ENCODE measurements at regions not wholly inside any gene's neighbourhood (a gene's known extent, or its start where the extent isn't known, plus 50 kb on each side); places are given as distances from the start of the nearest gene placed in this dataset.

DNA sequence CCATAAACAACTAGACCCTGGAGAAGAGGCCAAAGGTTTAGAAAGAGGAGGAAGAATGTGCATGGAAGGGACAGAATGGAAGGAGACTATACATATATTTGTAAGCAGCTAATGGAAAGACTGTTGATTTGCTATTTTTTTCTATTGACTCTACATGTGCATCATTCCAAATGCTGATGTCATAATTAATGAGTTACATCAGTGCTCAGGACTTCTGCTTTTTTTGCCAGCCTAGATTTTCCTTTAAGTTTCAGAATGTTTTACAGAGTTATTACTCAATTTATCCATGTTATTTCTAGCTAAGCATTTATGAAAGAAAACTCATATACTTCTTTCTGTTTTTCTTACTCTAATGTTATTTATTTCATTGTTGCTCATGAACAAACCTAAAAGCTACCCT lies 62.6 kb upstream of the VGLL3 start:
- no peak for DNase-seq (ENCODE audit: low read depth)
- H3K4me3 ChIP-seq (ENCODE audit: low read depth, low read length), result no peak overlapping the region
- TF ChIP-seq, protein P1, sequence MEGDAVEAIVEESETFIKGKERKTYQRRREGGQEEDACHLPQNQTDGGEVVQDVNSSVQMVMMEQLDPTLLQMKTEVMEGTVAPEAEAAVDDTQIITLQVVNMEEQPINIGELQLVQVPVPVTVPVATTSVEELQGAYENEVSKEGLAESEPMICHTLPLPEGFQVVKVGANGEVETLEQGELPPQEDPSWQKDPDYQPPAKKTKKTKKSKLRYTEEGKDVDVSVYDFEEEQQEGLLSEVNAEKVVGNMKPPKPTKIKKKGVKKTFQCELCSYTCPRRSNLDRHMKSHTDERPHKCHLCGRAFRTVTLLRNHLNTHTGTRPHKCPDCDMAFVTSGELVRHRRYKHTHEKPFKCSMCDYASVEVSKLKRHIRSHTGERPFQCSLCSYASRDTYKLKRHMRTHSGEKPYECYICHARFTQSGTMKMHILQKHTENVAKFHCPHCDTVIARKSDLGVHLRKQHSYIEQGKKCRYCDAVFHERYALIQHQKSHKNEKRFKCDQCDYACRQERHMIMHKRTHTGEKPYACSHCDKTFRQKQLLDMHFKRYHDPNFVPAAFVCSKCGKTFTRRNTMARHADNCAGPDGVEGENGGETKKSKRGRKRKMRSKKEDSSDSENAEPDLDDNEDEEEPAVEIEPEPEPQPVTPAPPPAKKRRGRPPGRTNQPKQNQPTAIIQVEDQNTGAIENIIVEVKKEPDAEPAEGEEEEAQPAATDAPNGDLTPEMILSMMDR (IDR thresholded peaks at IDR 0.05; ENCODE audit: low read depth, low read length, missing control alignments), result no peak
- in situ Hi-C loops (cut with HindIII; ENCODE audit: low sequenced_read_pairs), result no loop called here

DNA sequence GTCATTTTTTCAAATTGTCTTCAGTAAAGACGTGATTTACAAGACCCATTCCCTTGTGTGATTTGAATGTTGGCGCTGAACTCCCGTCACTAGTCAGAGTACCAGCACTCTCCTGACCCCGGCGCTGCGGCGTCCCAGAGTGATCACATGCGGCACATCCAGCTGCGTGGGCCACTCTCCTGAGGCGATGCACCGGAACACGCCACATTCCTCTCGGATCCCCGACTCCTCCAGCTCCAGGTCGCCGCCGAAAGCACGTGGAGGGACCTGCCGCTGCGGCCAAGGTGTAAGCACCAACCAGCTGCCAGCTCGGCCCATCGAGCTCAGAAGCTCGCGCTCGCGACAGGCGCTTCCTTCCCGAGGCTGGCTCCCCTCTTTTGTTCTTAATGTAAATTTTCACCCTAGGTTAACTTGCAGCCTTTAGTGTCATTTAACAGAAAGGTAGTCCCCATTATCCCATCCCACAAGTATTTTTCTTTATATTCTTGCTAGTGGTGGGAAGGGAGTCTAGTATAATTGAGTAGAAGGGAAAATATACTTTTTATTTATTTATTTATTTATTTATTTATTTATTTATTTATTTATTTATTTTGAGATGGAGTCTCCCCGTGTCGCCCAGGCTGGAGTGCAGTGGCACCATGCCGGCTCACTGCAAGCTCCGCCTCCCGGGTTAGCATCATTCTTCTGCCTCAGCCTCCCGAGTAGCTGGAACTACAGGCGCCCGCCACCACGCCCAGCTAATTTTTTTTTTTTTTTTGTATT lies 61.7 kb upstream of the VGLL3 start:
- no peak overlapping the region for H3K4me3 ChIP-seq (ENCODE audit: low read depth, low read length)
- in situ Hi-C loops (cut with HindIII; ENCODE audit: low sequenced_read_pairs), result no loop called here
- TF ChIP-seq, protein P1 (IDR thresholded peaks at IDR 0.05; ENCODE audit: low read depth, low read length, missing control alignments), result no peak
- DNase-seq (ENCODE audit: low read depth), result no peak

DNA sequence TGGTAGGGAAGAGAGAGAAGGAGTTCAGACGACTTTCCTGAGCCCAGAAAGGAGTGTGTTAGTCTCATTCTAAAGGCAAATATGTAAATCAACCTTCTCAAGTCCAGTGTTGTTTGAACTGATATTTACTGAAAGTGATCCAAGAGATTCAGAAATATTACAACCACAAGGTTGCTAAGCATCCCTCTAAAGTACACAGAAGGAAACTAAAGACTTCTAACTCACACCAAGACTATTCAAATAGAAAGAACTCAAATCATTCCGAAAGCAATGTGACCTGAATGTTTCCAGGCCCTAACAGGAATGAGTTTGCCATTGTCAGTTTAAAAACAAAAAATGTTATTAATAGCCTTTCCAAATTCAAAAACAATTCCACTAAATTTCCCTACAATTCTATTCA lies 56.9 kb upstream of the VGLL3 start:
- in situ Hi-C loops (cut with HindIII; ENCODE audit: low sequenced_read_pairs), result no loop called here
- no peak overlapping the region for H3K4me3 ChIP-seq (ENCODE audit: low read depth, low read length)
- TF ChIP-seq, protein P1 (IDR thresholded peaks at IDR 0.05; ENCODE audit: low read depth, low read length, missing control alignments), result no peak
- no peak for DNase-seq (ENCODE audit: low read depth)

DNA sequence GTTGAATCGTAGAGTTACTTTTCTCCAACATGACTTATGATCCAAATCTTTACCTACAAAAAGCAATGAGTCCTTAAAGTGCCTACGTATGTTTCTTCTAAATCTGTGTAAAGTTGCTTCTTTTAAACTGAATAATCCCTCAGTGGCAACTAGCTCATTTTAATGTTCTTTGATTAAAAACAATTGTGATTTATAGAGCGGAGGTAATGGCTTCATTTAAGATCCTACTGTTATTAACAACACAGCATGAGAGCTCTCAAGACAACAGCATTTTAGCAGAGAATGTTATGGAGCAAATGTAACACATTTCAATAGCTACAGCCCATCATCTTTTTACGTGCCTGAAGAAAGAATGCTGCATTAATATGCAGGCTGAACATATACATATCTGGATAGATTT lies 55.3 kb upstream of the VGLL3 start:
- in situ Hi-C loops (cut with HindIII; ENCODE audit: low sequenced_read_pairs), result no loop called here
- no peak overlapping the region for H3K4me3 ChIP-seq (ENCODE audit: low read depth, low read length)
- TF ChIP-seq, protein P1 (IDR thresholded peaks at IDR 0.05; ENCODE audit: low read depth, low read length, missing control alignments), result no peak
- DNase-seq (ENCODE audit: low read depth), result no peak

DNA sequence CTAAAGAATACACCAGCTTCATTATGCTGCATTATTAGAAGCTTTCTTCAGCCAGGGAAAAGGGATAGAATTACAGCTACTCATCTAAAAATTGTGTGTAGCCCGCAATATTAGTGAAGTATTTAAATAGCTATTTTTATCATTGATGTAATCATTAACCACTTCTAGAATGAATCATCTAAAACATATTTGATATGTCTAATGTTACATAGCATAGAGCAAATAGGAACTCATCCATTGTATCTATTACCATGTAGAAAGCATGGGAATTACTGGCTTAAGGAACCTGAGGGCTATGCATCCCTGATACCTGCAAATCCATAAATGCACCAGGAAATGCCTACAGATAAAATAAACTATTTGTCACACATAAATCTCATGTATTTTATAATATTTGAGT lies 54.5 kb upstream of the VGLL3 start:
- no peak overlapping the region for H3K4me3 ChIP-seq (ENCODE audit: low read depth, low read length)
- in situ Hi-C loops (cut with HindIII; ENCODE audit: low sequenced_read_pairs), result no loop called here
- TF ChIP-seq, protein P1 (IDR thresholded peaks at IDR 0.05; ENCODE audit: low read depth, low read length, missing control alignments), result no peak
- no peak for DNase-seq (ENCODE audit: low read depth)

DNA sequence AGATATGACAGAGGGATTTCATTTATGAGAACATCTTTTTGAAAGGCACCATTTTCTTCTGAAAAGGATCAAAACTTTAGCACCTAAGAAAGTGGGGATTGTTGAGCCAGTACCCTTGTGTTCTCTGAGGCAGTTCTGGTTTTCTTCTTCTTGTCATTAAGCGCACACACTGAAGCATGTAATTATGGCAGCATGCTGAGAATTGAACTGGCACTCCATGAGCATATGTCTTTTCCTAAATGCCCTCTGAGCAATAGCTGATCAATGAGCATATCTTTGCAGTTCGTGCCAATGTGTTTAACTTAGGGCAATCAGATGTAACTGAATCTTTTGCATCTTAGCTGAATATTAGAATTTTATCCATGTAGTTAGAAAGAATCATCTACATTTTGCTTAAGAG lies 53.9 kb upstream of the VGLL3 start:
- no peak overlapping the region for H3K4me3 ChIP-seq (ENCODE audit: low read depth, low read length)
- TF ChIP-seq, protein P1 (IDR thresholded peaks at IDR 0.05; ENCODE audit: low read depth, low read length, missing control alignments), result no peak
- no peak for DNase-seq (ENCODE audit: low read depth)
- in situ Hi-C loops (cut with HindIII; ENCODE audit: low sequenced_read_pairs), result no loop called here

All from astrocyte of the cerebellum (primary cell).